ENCODE measurements at regions not wholly inside any gene's neighbourhood (a gene's known extent, or its start where the extent isn't known, plus 50 kb on each side); places are given as distances from the start of the nearest gene placed in this dataset.

DNA sequence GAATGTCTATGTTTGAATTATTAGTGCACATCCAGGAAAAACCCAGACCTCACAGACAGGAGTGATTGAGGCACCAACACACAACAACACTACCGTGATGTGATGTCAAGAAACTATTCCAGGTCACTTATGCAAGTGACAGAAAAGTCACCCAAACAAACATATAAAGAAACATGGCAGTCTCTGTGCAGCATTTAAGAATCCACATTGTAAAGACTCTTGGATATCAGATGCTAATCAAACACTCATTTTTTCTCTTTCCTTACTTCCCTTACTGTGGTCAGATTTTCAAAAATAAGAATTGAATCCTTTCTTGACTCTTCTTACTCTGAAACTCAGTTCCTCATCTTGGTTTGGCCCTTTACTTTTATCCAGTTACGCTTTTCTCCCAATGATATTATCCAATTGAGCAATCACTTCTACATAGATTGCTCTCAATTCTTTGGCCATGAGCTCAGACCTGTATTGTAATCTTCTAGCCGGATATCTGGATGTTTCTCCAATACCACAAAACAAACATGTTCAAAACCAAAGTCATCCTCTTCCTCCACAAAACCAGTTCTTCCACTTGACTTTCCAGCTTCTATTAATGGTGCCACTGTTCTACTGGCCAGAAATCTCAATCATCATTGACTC lies 115.4 kb downstream of the DUSP6 start:
- TF ChIP-seq, protein P1, sequence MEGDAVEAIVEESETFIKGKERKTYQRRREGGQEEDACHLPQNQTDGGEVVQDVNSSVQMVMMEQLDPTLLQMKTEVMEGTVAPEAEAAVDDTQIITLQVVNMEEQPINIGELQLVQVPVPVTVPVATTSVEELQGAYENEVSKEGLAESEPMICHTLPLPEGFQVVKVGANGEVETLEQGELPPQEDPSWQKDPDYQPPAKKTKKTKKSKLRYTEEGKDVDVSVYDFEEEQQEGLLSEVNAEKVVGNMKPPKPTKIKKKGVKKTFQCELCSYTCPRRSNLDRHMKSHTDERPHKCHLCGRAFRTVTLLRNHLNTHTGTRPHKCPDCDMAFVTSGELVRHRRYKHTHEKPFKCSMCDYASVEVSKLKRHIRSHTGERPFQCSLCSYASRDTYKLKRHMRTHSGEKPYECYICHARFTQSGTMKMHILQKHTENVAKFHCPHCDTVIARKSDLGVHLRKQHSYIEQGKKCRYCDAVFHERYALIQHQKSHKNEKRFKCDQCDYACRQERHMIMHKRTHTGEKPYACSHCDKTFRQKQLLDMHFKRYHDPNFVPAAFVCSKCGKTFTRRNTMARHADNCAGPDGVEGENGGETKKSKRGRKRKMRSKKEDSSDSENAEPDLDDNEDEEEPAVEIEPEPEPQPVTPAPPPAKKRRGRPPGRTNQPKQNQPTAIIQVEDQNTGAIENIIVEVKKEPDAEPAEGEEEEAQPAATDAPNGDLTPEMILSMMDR (IDR thresholded peaks at IDR 0.05 in 4 of 5, conservative IDR thresholded peaks at IDR 0.05 in 1 of 5): no peak
- no peak for TF ChIP-seq POLR2A (IDR thresholded peaks at IDR 0.05)
